Smooth muscle cell (in vitro differentiated cells): ENCODE measurements at regions not wholly inside any gene's neighbourhood (a gene's known extent, or its start where the extent isn't known, plus 50 kb on each side); places are given as distances from the start of the nearest gene placed in this dataset.

Source experiments
- DNase-seq: peaks from one replicate; lab custom pipeline; 2025; ENCODE audit not compliant: unreplicated experiment; lab: John Stamatoyannopoulos, UW
- H2AFZ ChIP-seq: fragments of 200-600 bp; sonication (generic); 2 replicates; pipeline ENCODE4 v1.6.0; 2016; ENCODE audit warnings: antibody characterized with exemption, low read depth, mild to moderate bottlenecking
- H3F3A ChIP-seq: fragments of 200-600 bp; sonication (generic); 2 replicates; pipeline ENCODE4 v1.6.0; 2017; ENCODE audit warnings: antibody characterized with exemption, low read depth
- H3K27ac ChIP-seq: fragments of 200-600 bp; sonication (generic); 2 replicates; pipeline ENCODE4 v1.5.1; 2016; ENCODE audit warnings: low read depth, mild to moderate bottlenecking
- H3K27me3 ChIP-seq: fragments of 200-600 bp; sonication (generic); 2 replicates; pipeline ENCODE4 v1.6.1; 2016; ENCODE audit warnings: low read depth, mild to moderate bottlenecking
- H3K36me3 ChIP-seq: fragments of 200-600 bp; sonication (generic); 2 replicates; pipeline ENCODE4 v1.5.1; 2016; ENCODE audit warnings: low read depth
- H3K4me1 ChIP-seq: fragments of 200-600 bp; sonication (generic); 2 replicates; pipeline ENCODE4 v1.5.1; 2016; ENCODE audit warnings: low read depth
- H3K4me2 ChIP-seq: fragments of 200-600 bp; sonication (generic); 2 replicates; pipeline ENCODE4 v1.6.0; 2016; ENCODE audit warnings: mild to moderate bottlenecking
- H3K4me3 ChIP-seq: fragments of 200-600 bp; sonication (generic); 2 replicates; pipeline ENCODE4 v1.5.1; 2016; ENCODE audit warnings: mild to moderate bottlenecking
- H3K79me2 ChIP-seq: fragments of 200-600 bp; sonication (generic); 2 replicates; pipeline ENCODE4 v1.6.0; 2016; ENCODE audit warnings: low read depth, mild to moderate bottlenecking
- H3K9ac ChIP-seq: fragments of 200-600 bp; sonication (generic); 2 replicates; pipeline ENCODE4 v1.6.0; 2016; ENCODE audit warnings: low read depth
- H3K9me3 ChIP-seq: fragments of 200-600 bp; sonication (generic); replicated peaks from 2 replicates; pipeline ENCODE4 v1.5.1; 2016; ENCODE audit warnings: low read depth
- H4K20me1 ChIP-seq: fragments of 200-600 bp; sonication (generic); 2 replicates; pipeline ENCODE4 v1.6.0; 2016; ENCODE audit warnings: low read depth
- WGBS: methylation state at CpG from one replicate; pipeline ENCODE4 v1.1.7; 2016; ENCODE audit warnings: low lambda C conversion rate; 5-methylcytosine and 5-hydroxymethylcytosine counted together
- TF ChIP-seq, protein P1 (sequence below): fragments of 200-600 bp; sonication (generic); IDR thresholded peaks from 2 replicates; pipeline ENCODE4 v1.5.1; 2017; ENCODE audit warnings: borderline replicate concordance, mild to moderate bottlenecking, antibody characterized with exemption; ENCODE audit not compliant: insufficient read depth, poor library complexity, severe bottlenecking

DNA sequence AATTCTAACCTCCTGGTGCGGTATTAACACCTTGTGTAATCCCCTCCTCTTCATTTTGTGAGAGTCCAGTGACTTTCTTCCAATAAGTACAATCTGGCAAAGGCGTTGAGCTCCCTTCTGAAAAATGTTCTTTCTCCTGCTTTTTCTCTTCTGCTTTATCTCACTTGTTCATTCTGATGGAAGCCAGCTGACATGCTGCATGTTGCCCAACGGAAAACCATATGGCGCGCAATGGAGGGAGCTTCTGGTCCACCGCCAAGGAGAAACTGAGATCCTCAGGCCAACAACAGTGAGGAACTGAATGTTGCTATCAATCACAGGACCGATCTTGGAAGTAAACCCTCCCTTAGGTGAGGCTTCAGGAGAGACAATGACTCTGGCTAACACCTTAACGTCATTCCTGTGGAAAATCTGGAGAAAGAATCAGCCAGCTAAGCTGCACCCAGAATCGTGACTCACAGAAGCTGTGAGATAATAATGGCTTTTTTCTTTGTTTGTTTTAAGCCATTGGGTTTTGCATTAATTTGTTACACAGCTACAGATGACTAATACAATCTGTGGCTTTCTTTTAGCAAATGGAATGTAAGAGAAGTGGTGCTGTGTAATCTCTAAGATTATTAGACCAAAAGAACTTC lies 1323.9 kb upstream of the DDX18 start:
- no peaks in the 10 kb centered on the region for H3K4me1 ChIP-seq
- peak overlapping the region; percentile 52 for H3K9ac ChIP-seq
- H3K4me2 ChIP-seq, result no peak overlapping the region
- H3K27ac ChIP-seq, result peak overlapping the region; percentile 95
- TF ChIP-seq, protein P1, sequence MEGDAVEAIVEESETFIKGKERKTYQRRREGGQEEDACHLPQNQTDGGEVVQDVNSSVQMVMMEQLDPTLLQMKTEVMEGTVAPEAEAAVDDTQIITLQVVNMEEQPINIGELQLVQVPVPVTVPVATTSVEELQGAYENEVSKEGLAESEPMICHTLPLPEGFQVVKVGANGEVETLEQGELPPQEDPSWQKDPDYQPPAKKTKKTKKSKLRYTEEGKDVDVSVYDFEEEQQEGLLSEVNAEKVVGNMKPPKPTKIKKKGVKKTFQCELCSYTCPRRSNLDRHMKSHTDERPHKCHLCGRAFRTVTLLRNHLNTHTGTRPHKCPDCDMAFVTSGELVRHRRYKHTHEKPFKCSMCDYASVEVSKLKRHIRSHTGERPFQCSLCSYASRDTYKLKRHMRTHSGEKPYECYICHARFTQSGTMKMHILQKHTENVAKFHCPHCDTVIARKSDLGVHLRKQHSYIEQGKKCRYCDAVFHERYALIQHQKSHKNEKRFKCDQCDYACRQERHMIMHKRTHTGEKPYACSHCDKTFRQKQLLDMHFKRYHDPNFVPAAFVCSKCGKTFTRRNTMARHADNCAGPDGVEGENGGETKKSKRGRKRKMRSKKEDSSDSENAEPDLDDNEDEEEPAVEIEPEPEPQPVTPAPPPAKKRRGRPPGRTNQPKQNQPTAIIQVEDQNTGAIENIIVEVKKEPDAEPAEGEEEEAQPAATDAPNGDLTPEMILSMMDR, result no peak
- H3K79me2 ChIP-seq, result no peaks in the 10 kb centered on the region
- H3K4me3 ChIP-seq, result no peak overlapping the region
- H3K27me3 ChIP-seq, result no peaks in the 10 kb centered on the region
- H2AFZ ChIP-seq, result no peak overlapping the region
- H4K20me1 ChIP-seq, result no peaks in the 10 kb centered on the region
- no peaks in the 10 kb centered on the region for H3K9me3 ChIP-seq
- DNase-seq, result no peak
- no peaks in the 10 kb centered on the region for H3F3A ChIP-seq
- no peaks in the 10 kb centered on the region for H3K36me3 ChIP-seq
- WGBS, result 66% methylated on average over 9 of the region's 9 CpGs

DNA sequence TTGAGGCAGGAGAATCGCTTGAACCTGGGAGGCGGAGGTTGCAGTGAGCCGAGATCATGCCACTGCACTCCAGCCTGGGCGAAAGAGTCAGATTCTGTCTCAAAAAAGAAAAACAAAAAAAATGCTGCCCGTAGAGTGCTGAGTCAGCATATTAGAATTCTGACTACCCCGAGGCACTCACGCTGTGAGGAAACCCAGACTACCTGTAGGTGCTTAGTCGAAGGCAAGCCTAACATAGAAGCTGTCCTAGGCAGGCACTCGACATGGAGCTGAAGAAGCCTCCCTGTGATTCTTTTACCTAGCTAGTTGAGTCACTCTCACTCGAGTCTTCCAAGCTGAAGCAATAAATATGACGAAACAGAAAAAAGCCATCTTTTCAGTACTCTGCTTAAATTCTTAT lies 1323.2 kb upstream of the DDX18 start:
- DNase-seq, result no peak

DNA sequence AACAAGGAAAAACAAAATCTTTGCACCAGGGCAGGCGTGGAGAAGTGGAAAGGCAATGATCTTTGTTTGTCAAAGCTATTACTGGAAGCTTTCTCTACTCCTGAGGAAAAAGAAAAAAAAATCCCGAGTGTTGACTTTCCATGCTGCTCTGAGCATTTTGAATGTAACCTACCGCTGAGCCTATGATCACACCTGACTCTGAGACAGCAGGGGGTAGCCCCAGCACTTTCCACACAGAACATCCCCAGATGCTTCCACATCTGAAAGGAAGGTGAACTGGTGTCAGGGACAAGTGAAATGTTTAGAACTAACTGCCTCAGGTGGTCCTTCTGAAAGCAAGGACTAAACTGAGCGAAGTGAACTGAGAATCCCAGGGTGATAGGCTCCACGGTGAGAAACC lies 1315.1 kb upstream of the DDX18 start:
- Histone ChIP-seq H3K4me2 (no peak overlapping the region), H3K27me3 (no peaks in the 10 kb centered on the region), H3F3A (no peaks in the 10 kb centered on the region), H2AFZ (no peak overlapping the region), H3K4me1 (no peaks in the 10 kb centered on the region), H3K4me3 (no peak overlapping the region), H3K9ac (no peak overlapping the region), H3K9me3 (no peaks in the 10 kb centered on the region), H3K79me2 (no peaks in the 10 kb centered on the region), H3K36me3 (no peaks in the 10 kb centered on the region), H4K20me1 (no peaks in the 10 kb centered on the region), H3K27ac (no peak overlapping the region)
- TF ChIP-seq, protein P1, result no peak
- 55% methylated on average over 5 of the region's 5 CpGs for WGBS
- DNase-seq, result no peak

More for the DNA sequence above, 1323.2 kb upstream of the DDX18 start:
- Histone ChIP-seq H3K79me2 (no peaks in the 10 kb centered on the region), H3F3A (no peaks in the 10 kb centered on the region), H3K9me3 (no peaks in the 10 kb centered on the region), H3K4me2 (no peak overlapping the region), H2AFZ (no peak overlapping the region), H3K36me3 (no peaks in the 10 kb centered on the region), H3K27me3 (no peaks in the 10 kb centered on the region), H3K27ac (peak overlapping the region; percentile 95), H4K20me1 (no peaks in the 10 kb centered on the region), H3K4me3 (no peak overlapping the region), H3K9ac (peak overlapping the region; percentile 52), H3K4me1 (no peaks in the 10 kb centered on the region)
- TF ChIP-seq, protein P1, result no peak
- 61% methylated on average over 11 of the region's 11 CpGs for WGBS

DNA sequence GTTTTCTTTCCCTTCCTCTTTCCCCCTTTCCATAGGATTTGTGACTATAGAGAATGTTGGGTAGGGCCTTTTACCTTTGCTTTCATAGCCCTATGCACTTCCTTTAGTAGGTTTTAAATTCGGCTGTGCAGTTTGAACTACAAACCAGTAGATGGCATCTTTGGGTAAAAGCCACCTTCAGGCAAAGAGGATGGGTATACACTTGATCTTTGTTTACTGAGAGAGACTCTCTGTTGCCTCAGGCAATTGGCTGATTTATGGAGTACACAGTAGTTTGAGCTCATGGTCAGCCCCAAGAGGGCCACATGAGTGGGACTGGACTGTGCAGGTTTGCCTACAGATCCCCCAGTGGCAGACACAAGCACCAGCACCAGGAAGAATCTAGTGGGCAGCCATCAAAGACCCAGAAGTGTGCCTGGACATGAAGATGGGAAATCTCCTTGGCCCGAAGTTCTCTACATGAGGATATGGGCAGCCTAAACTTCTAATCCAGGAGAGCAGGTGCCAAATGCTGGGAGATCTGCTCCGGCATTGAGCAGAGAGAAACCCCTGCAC lies 1304.3 kb upstream of the DDX18 start:
- Histone ChIP-seq H3K4me3 (no peak overlapping the region), H3K4me2 (no peak overlapping the region), H3K27me3 (no peaks in the 10 kb centered on the region), H4K20me1 (no peaks in the 10 kb centered on the region), H3K9ac (no peak overlapping the region), H3K79me2 (no peaks in the 10 kb centered on the region), H3K27ac (no peak overlapping the region), H3K36me3 (no peaks in the 10 kb centered on the region), H2AFZ (no peak overlapping the region), H3K9me3 (no peaks in the 10 kb centered on the region), H3K4me1 (no peaks in the 10 kb centered on the region), H3F3A (no peaks in the 10 kb centered on the region)
- TF ChIP-seq, protein P1, result peak; percentile 60
- DNase-seq, result no peak
- WGBS, result 35% methylated on average over 3 of the region's 3 CpGs
